Mucosa of rectum (tissue), 2 donors: ENCODE measurements at regions not wholly inside any gene's neighbourhood (a gene's known extent, or its start where the extent isn't known, plus 50 kb on each side); places are given as distances from the start of the nearest gene placed in this dataset.

Experiments
- H3K27ac ChIP-seq, 2 donors: one replicate each; pipeline ENCODE4 v1.7.0; 2013; ENCODE audit warnings: inconsistent platforms in 2 of 2, low read depth in 2 of 2, low read length in 2 of 2
- H3K27me3 ChIP-seq, 2 donors: one replicate each; pipeline ENCODE4 v1.7.0; 2013; ENCODE audit warnings: low read length in 2 of 2; ENCODE audit not compliant: control insufficient read depth in 2 of 2, insufficient read depth in 2 of 2
- H3K36me3 ChIP-seq, 2 donors: one replicate each; pipeline ENCODE4 v1.7.0; 2013; ENCODE audit warnings: low read length in 2 of 2; ENCODE audit not compliant: control insufficient read depth in 2 of 2, insufficient read depth in 2 of 2
- H3K4me1 ChIP-seq, 2 donors: one replicate each; pipeline ENCODE4 v1.7.0; 2013; ENCODE audit warnings: low read length in 2 of 2, mild to moderate bottlenecking in 1 of 2; ENCODE audit not compliant: control insufficient read depth in 2 of 2, insufficient read depth in 2 of 2
- H3K4me3 ChIP-seq, 2 donors: one replicate each; pipeline ENCODE4 v1.7.0; 2013; ENCODE audit warnings: low read length in 2 of 2
- H3K9ac ChIP-seq, 2 donors: one replicate each; pipeline ENCODE4 v1.7.0; 2013; ENCODE audit warnings: low read length in 2 of 2, low read depth in 1 of 2, mild to moderate bottlenecking in 1 of 2
- H3K9me3 ChIP-seq, 2 donors: one replicate each; pipeline ENCODE4 v1.7.0; 2013; ENCODE audit warnings: low read length in 2 of 2; ENCODE audit not compliant: control insufficient read depth in 2 of 2
- donor health status: healthy.
- donor health status: Normal muscosa, but diverticular disease.

- Histone ChIP-seq H3K36me3 (no peaks in the 10 kb centered on the region), H3K9me3 (no peaks in the 10 kb centered on the region), H3K9ac (no peak overlapping the region), H3K27me3 (no peaks in the 10 kb centered on the region), H3K4me3 (no peak overlapping the region), H3K27ac (no peak overlapping the region), H3K4me1 (no peaks in the 10 kb centered on the region)
Observed at GRCh38 chr7:69189406-69189805, 408.9 kb upstream of the AUTS2 start.

- no peak overlapping the region for H3K27ac ChIP-seq
- no peaks in the 10 kb centered on the region for H3K9me3 ChIP-seq
- H3K36me3 ChIP-seq: no peaks in the 10 kb centered on the region
- H3K4me3 ChIP-seq: no peak overlapping the region
- H3K4me1 ChIP-seq: no peaks in the 10 kb centered on the region
- H3K9ac ChIP-seq: no peak overlapping the region
- no peaks in the 10 kb centered on the region for H3K27me3 ChIP-seq
Observed at GRCh38 chr7:69190025-69190424, 408.2 kb upstream of the AUTS2 start.

GRCh38 chr7:69190763-69191162 lies 407.5 kb upstream of the AUTS2 start:
- Histone ChIP-seq H3K9ac (no peak overlapping the region), H3K36me3 (no peaks in the 10 kb centered on the region), H3K9me3 (no peaks in the 10 kb centered on the region), H3K27me3 (no peaks in the 10 kb centered on the region), H3K27ac (no peak overlapping the region), H3K4me1 (no peaks in the 10 kb centered on the region), H3K4me3 (no peak overlapping the region)

- Histone ChIP-seq H3K9me3 (no peaks in the 10 kb centered on the region), H3K36me3 (no peaks in the 10 kb centered on the region), H3K4me3 (no peak overlapping the region), H3K4me1 (no peaks in the 10 kb centered on the region), H3K27ac (no peak overlapping the region), H3K27me3 (no peaks in the 10 kb centered on the region), H3K9ac (no peak overlapping the region)
Observed at GRCh38 chr7:69192134-69192533, 406.1 kb upstream of the AUTS2 start.

GRCh38 chr7:69193061-69193460 lies 405.2 kb upstream of the AUTS2 start:
- H3K9ac ChIP-seq: no peak overlapping the region
- no peak overlapping the region for H3K4me3 ChIP-seq
- no peaks in the 10 kb centered on the region for H3K27me3 ChIP-seq
- H3K36me3 ChIP-seq: no peaks in the 10 kb centered on the region
- no peaks in the 10 kb centered on the region for H3K4me1 ChIP-seq
- no peak overlapping the region for H3K27ac ChIP-seq
- no peaks in the 10 kb centered on the region for H3K9me3 ChIP-seq

GRCh38 chr7:69196593-69196992 lies 401.7 kb upstream of the AUTS2 start:
- Histone ChIP-seq H3K4me1 (no peaks in the 10 kb centered on the region), H3K27me3 (no peaks in the 10 kb centered on the region), H3K4me3 (no peak overlapping the region), H3K9me3 (peaks cover 0 to 3% of the 10 kb centered on the region in 2 donors), H3K36me3 (no peaks in the 10 kb centered on the region), H3K9ac (no peak overlapping the region), H3K27ac (no peak overlapping the region)

- Histone ChIP-seq H3K36me3 (no peaks in the 10 kb centered on the region), H3K27ac (no peak overlapping the region), H3K9me3 (peaks cover 0 to 3% of the 10 kb centered on the region in 2 donors), H3K4me3 (no peak overlapping the region), H3K9ac (no peak overlapping the region), H3K4me1 (no peaks in the 10 kb centered on the region), H3K27me3 (no peaks in the 10 kb centered on the region)
Observed at GRCh38 chr7:69198250-69198649, 400.0 kb upstream of the AUTS2 start.

GRCh38 chr7:69199041-69199440 lies 399.2 kb upstream of the AUTS2 start:
- Histone ChIP-seq H3K27me3 (no peaks in the 10 kb centered on the region), H3K4me1 (no peaks in the 10 kb centered on the region), H3K9me3 (peaks cover 0 to 3% of the 10 kb centered on the region in 2 donors), H3K27ac (no peak overlapping the region), H3K9ac (no peak overlapping the region), H3K4me3 (no peak overlapping the region), H3K36me3 (no peaks in the 10 kb centered on the region)

- H3K27me3 ChIP-seq: no peaks in the 10 kb centered on the region
- no peak overlapping the region for H3K4me3 ChIP-seq
- H3K36me3 ChIP-seq: no peaks in the 10 kb centered on the region
- H3K9me3 ChIP-seq: peaks cover 0 to 3% of the 10 kb centered on the region in 2 donors
- no peaks in the 10 kb centered on the region for H3K4me1 ChIP-seq
- H3K27ac ChIP-seq: no peak overlapping the region
- H3K9ac ChIP-seq: no peak overlapping the region
Observed at GRCh38 chr7:69199661-69200060, 398.6 kb upstream of the AUTS2 start.

- Histone ChIP-seq H3K9ac (no peak overlapping the region), H3K9me3 (peaks cover 0 to 3% of the 10 kb centered on the region in 2 donors)
Observed at GRCh38 chr7:69203871-69204270, 394.4 kb upstream of the AUTS2 start.

GRCh38 chr7:69204943-69205342 lies 393.3 kb upstream of the AUTS2 start:
- no peak overlapping the region for H3K4me3 ChIP-seq
- H3K4me1 ChIP-seq: no peaks in the 10 kb centered on the region
- no peak overlapping the region for H3K27ac ChIP-seq
- no peak overlapping the region for H3K9ac ChIP-seq
- no peaks in the 10 kb centered on the region for H3K36me3 ChIP-seq
- H3K27me3 ChIP-seq: no peaks in the 10 kb centered on the region
- H3K9me3 ChIP-seq: no peaks in the 10 kb centered on the region

More at GRCh38 chr7:69203871-69204270, 394.4 kb upstream of the AUTS2 start:
- H3K27ac ChIP-seq: no peak overlapping the region
- no peaks in the 10 kb centered on the region for H3K27me3 ChIP-seq
- no peaks in the 10 kb centered on the region for H3K4me1 ChIP-seq
- H3K36me3 ChIP-seq: no peaks in the 10 kb centered on the region
- no peak overlapping the region for H3K4me3 ChIP-seq
